ENCODE measurements at regions not wholly inside any gene's neighbourhood (a gene's known extent, or its start where the extent isn't known, plus 50 kb on each side); places are given as distances from the start of the nearest gene placed in this dataset.

- H3K9me3 ChIP-seq (ENCODE audit: control insufficient read depth, insufficient read depth, low read length): no peaks in the 10 kb centered on the region
- H3K27me3 ChIP-seq (ENCODE audit: control insufficient read depth, insufficient read depth, low read length): no peaks in the 10 kb centered on the region
- H3K4me3 ChIP-seq (ENCODE audit: low read depth, low read length): no peak overlapping the region
Observed at GRCh38 chr13:38566023-38566422, 120.9 kb upstream of the FREM2 start.

DNA sequence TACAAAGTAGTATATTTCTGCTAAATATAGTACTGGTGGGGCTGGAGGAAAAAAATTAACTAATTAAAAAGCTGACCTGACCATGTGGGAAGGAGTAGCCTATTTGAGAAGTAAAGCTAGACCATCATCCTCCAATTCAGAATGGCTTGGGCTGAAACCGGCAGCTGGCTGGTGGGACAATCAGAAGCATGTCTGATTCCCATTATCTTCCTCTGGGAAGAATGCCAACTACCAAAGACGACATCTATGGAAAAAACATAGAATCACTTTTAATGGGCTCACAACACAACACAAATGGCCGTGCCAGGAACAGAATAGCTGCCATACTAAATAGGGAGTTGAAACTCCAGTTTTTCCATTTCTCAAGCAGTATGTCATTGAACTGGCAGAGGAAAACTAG, 120.4 kb upstream of the FREM2 start:
- no peaks in the 10 kb centered on the region for H3K36me3 ChIP-seq (ENCODE audit: control insufficient read depth, insufficient read depth, low read length)
- H3K4me1 ChIP-seq (ENCODE audit: control insufficient read depth, insufficient read depth, low read length): no peaks in the 10 kb centered on the region
- no peak overlapping the region for H3K9ac ChIP-seq (ENCODE audit: low read depth, low read length)
- no peaks in the 10 kb centered on the region for H3K27me3 ChIP-seq (ENCODE audit: control insufficient read depth, insufficient read depth, low read length)
- H3K9me3 ChIP-seq (ENCODE audit: control insufficient read depth, insufficient read depth, low read length): no peaks in the 10 kb centered on the region
- H3K4me3 ChIP-seq (ENCODE audit: low read depth, low read length): no peak overlapping the region

More at GRCh38 chr13:38566023-38566422, 120.9 kb upstream of the FREM2 start:
- H3K4me1 ChIP-seq (ENCODE audit: control insufficient read depth, insufficient read depth, low read length): no peaks in the 10 kb centered on the region
- no peaks in the 10 kb centered on the region for H3K36me3 ChIP-seq (ENCODE audit: control insufficient read depth, insufficient read depth, low read length)
- no peak overlapping the region for H3K9ac ChIP-seq (ENCODE audit: low read depth, low read length)

DNA sequence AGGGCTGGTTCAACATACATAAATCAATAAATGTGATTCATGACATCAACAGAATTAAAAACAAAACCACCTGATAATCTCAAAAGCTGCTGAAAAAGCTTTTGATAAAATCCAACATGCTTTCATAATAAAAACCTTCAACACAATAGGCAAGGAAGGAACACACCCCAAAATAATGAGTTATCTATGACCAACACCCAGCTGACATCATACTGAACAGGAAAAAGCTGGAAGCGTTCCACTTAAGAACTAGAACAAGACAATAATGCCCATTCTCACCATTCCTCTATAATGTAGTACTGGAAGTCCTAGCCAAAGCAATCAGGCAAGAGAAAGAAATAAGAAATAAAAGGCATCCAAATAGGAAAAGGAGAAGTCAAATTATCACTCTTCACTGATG, 116.2 kb upstream of the FREM2 start:
- Histone ChIP-seq H3K4me3 (ENCODE audit: low read depth, low read length) (no peak overlapping the region), H3K4me1 (ENCODE audit: control insufficient read depth, insufficient read depth, low read length) (no peaks in the 10 kb centered on the region), H3K9me3 (ENCODE audit: control insufficient read depth, insufficient read depth, low read length) (no peaks in the 10 kb centered on the region), H3K36me3 (ENCODE audit: control insufficient read depth, insufficient read depth, low read length) (no peaks in the 10 kb centered on the region), H3K9ac (ENCODE audit: low read depth, low read length) (no peak overlapping the region), H3K27me3 (ENCODE audit: control insufficient read depth, insufficient read depth, low read length) (no peaks in the 10 kb centered on the region)

- Histone ChIP-seq H3K4me1 (ENCODE audit: control insufficient read depth, insufficient read depth, low read length) (no peaks in the 10 kb centered on the region), H3K4me3 (ENCODE audit: low read depth, low read length) (no peak overlapping the region), H3K36me3 (ENCODE audit: control insufficient read depth, insufficient read depth, low read length) (no peaks in the 10 kb centered on the region), H3K27me3 (ENCODE audit: control insufficient read depth, insufficient read depth, low read length) (no peaks in the 10 kb centered on the region), H3K9ac (ENCODE audit: low read depth, low read length) (no peak overlapping the region), H3K9me3 (ENCODE audit: control insufficient read depth, insufficient read depth, low read length) (no peaks in the 10 kb centered on the region)
Observed at GRCh38 chr13:38575427-38575826, 111.5 kb upstream of the FREM2 start.

- no peak overlapping the region for H3K9ac ChIP-seq (ENCODE audit: low read depth, low read length)
- H3K4me3 ChIP-seq (ENCODE audit: low read depth, low read length): no peak overlapping the region
- no peaks in the 10 kb centered on the region for H3K27me3 ChIP-seq (ENCODE audit: control insufficient read depth, insufficient read depth, low read length)
- H3K36me3 ChIP-seq (ENCODE audit: control insufficient read depth, insufficient read depth, low read length): no peaks in the 10 kb centered on the region
- no peaks in the 10 kb centered on the region for H3K4me1 ChIP-seq (ENCODE audit: control insufficient read depth, insufficient read depth, low read length)
- no peaks in the 10 kb centered on the region for H3K9me3 ChIP-seq (ENCODE audit: control insufficient read depth, insufficient read depth, low read length)
Observed at GRCh38 chr13:38577048-38577447, 109.8 kb upstream of the FREM2 start.

- Histone ChIP-seq H3K4me3 (ENCODE audit: low read depth, low read length) (no peak overlapping the region), H3K9ac (ENCODE audit: low read depth, low read length) (no peak overlapping the region)
Observed at GRCh38 chr13:38582133-38582532, 104.7 kb upstream of the FREM2 start.

DNA sequence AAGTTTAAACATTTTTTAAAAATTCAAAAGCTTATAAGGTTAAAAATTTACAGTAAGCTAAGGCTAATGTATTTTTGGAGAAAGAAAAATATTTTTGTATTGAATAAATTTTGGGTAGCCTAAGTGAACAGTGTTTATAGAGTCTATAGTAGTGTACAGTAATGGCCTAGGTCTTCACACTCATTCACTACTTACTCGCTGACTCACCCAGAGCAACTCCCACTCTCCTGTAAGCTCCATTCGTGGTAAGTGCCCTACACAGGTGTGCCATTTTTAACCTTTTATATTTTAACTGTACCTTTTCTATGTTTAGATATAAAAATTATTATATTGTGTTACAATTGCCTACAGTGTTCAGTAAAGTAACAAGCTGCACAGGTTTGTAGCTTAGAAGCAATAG, 96.6 kb upstream of the FREM2 start:
- H3K4me3 ChIP-seq (ENCODE audit: low read depth, low read length): no peak overlapping the region
- no peaks in the 10 kb centered on the region for H3K27me3 ChIP-seq (ENCODE audit: control insufficient read depth, insufficient read depth, low read length)
- H3K4me1 ChIP-seq (ENCODE audit: control insufficient read depth, insufficient read depth, low read length): no peaks in the 10 kb centered on the region
- H3K9ac ChIP-seq (ENCODE audit: low read depth, low read length): no peak overlapping the region
- H3K36me3 ChIP-seq (ENCODE audit: control insufficient read depth, insufficient read depth, low read length): no peaks in the 10 kb centered on the region
- no peaks in the 10 kb centered on the region for H3K9me3 ChIP-seq (ENCODE audit: control insufficient read depth, insufficient read depth, low read length)

More at GRCh38 chr13:38582133-38582532, 104.7 kb upstream of the FREM2 start:
- H3K9me3 ChIP-seq (ENCODE audit: control insufficient read depth, insufficient read depth, low read length): no peaks in the 10 kb centered on the region
- H3K27me3 ChIP-seq (ENCODE audit: control insufficient read depth, insufficient read depth, low read length): no peaks in the 10 kb centered on the region
- no peaks in the 10 kb centered on the region for H3K36me3 ChIP-seq (ENCODE audit: control insufficient read depth, insufficient read depth, low read length)
- no peaks in the 10 kb centered on the region for H3K4me1 ChIP-seq (ENCODE audit: control insufficient read depth, insufficient read depth, low read length)

DNA sequence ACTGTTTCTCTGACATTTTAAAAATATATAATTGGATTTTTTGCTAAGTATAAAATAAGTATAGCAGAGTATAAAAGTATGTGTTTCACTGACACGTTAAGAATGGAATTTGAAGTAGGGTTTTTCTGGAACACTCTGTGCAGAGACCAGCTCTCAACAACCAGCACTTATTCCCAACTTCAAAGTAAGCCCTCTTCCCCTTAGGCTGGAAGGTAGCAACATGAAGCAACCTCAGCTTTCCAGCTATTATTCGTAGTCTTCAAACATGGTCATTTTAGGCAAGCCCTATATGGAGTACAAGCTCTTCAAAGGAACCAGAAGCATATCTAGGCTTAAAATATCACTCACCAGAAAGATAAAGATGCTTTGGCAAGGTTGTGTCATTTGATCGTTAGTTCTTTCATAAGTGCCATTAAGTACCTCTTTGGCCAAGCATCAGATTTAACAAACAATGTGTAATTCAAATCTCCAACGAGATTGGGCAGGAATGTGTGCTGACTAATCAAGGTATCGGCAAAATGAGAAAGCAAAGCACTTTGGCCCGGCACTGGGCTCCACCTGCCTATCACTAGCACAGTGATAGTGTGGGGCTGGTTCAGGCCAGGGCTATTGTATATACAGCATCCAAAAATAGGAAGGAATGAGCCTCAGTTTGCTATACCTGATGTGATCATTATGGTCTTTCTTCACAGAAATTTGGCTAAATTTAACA, 95.9 kb upstream of the FREM2 start:
- Histone ChIP-seq H3K9ac (ENCODE audit: low read depth, low read length) (no peak overlapping the region), H3K4me1 (ENCODE audit: control insufficient read depth, insufficient read depth, low read length) (no peaks in the 10 kb centered on the region), H3K36me3 (ENCODE audit: control insufficient read depth, insufficient read depth, low read length) (no peaks in the 10 kb centered on the region), H3K4me3 (ENCODE audit: low read depth, low read length) (no peak overlapping the region), H3K27me3 (ENCODE audit: control insufficient read depth, insufficient read depth, low read length) (no peaks in the 10 kb centered on the region), H3K9me3 (ENCODE audit: control insufficient read depth, insufficient read depth, low read length) (no peaks in the 10 kb centered on the region)

- Histone ChIP-seq H3K9ac (ENCODE audit: low read depth, low read length) (no peak overlapping the region), H3K36me3 (ENCODE audit: control insufficient read depth, insufficient read depth, low read length) (no peaks in the 10 kb centered on the region), H3K27me3 (ENCODE audit: control insufficient read depth, insufficient read depth, low read length) (no peaks in the 10 kb centered on the region), H3K9me3 (ENCODE audit: control insufficient read depth, insufficient read depth, low read length) (no peaks in the 10 kb centered on the region), H3K4me1 (ENCODE audit: control insufficient read depth, insufficient read depth, low read length) (peaks cover 9% of the 10 kb centered on the region), H3K4me3 (ENCODE audit: low read depth, low read length) (no peak overlapping the region)
Observed at GRCh38 chr13:38602266-38602665, 84.6 kb upstream of the FREM2 start.

DNA sequence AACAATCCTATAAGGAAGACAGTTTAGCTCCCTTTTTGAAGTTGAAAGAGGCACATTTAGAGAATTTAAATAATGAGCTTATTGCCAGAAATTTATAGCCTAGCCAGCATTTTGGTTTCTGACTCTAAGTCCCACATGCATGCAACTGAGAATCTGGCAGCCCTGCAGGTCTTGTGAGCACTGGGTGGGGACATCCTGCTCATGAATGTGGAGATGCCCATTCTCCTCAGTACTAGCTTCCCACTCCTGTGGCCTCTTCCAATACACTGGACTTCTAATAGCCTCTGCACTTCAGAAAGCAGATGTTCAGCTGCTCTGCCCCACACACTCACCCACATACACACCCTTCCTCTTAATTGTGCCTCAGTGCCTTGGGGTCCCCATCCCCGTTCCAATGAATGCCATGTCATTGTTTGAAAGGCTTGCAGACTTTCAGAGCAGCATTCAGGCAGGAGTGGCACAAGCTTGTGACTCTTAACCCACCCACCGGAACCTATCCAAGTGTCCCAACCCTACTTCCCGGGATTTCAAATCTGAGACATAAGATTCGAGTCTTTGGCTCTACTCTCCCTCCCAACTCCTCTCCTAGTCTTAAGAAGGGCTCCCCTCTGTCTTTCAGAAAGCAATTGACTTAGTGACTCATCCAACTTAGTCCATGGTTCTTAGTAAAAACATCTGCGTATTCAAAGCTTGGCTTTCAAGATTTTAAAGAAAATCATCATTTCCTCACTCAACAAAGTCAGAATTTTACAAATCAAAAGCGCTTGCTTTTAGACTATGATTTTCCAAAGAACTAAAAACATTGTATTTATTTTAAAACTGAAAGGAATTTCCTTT, 80.0 kb upstream of the FREM2 start:
- H3K4me3 ChIP-seq (ENCODE audit: low read depth, low read length): no peak overlapping the region
- H3K4me1 ChIP-seq (ENCODE audit: control insufficient read depth, insufficient read depth, low read length): peaks cover 12% of the 10 kb centered on the region
- H3K27me3 ChIP-seq (ENCODE audit: control insufficient read depth, insufficient read depth, low read length): no peaks in the 10 kb centered on the region
- H3K9me3 ChIP-seq (ENCODE audit: control insufficient read depth, insufficient read depth, low read length): no peaks in the 10 kb centered on the region
- H3K9ac ChIP-seq (ENCODE audit: low read depth, low read length): peak overlapping the region; percentile 50
- H3K36me3 ChIP-seq (ENCODE audit: control insufficient read depth, insufficient read depth, low read length): no peaks in the 10 kb centered on the region

GRCh38 chr13:38617936-38618335, 68.9 kb upstream of the FREM2 start:
- no peaks in the 10 kb centered on the region for H3K27me3 ChIP-seq (ENCODE audit: control insufficient read depth, insufficient read depth, low read length)
- H3K9me3 ChIP-seq (ENCODE audit: control insufficient read depth, insufficient read depth, low read length): no peaks in the 10 kb centered on the region
- no peak overlapping the region for H3K9ac ChIP-seq (ENCODE audit: low read depth, low read length)
- no peaks in the 10 kb centered on the region for H3K4me1 ChIP-seq (ENCODE audit: control insufficient read depth, insufficient read depth, low read length)
- no peaks in the 10 kb centered on the region for H3K36me3 ChIP-seq (ENCODE audit: control insufficient read depth, insufficient read depth, low read length)
- H3K4me3 ChIP-seq (ENCODE audit: low read depth, low read length): no peak overlapping the region

DNA sequence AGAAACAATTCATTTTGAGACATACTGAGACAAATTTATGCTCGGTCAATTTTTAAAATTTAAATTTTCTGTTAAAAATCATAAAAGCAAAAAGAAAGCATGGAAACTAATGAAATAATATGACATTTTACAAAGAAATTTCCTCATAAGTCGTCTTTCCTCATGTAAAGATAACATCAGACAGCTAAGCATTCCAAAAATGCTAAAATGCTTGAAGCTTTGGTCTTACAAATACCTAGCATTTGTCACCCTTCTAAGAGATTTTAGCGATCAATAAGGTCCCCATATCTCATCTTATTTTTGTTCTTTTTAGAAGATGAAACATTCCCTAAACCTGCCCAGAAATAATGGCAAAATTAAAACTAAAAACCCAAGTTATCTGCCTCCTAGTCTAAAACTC, 68.5 kb upstream of the FREM2 start:
- no peaks in the 10 kb centered on the region for H3K36me3 ChIP-seq (ENCODE audit: control insufficient read depth, insufficient read depth, low read length)
- no peak overlapping the region for H3K4me3 ChIP-seq (ENCODE audit: low read depth, low read length)
- H3K4me1 ChIP-seq (ENCODE audit: control insufficient read depth, insufficient read depth, low read length): no peaks in the 10 kb centered on the region
- H3K9me3 ChIP-seq (ENCODE audit: control insufficient read depth, insufficient read depth, low read length): no peaks in the 10 kb centered on the region
- H3K9ac ChIP-seq (ENCODE audit: low read depth, low read length): no peak overlapping the region
- no peaks in the 10 kb centered on the region for H3K27me3 ChIP-seq (ENCODE audit: control insufficient read depth, insufficient read depth, low read length)

Data from iPS-15b (cell line).